Central memory CD4-positive, alpha-beta T cell (primary cell): ENCODE measurements at regions not wholly inside any gene's neighbourhood (a gene's known extent, or its start where the extent isn't known, plus 50 kb on each side); places are given as distances from the start of the nearest gene placed in this dataset.
"Not testable (repeated sequence)": the region's sequence is repeated elsewhere in the genome, so short reads cannot be mapped to it uniquely, and the experiment has no call there.

Experiments used
- DNase-seq: peaks from one replicate; pipeline ENCODE4 v3.0.0; 2022

GRCh38 chr19:28614634-28615545, 598.1 kb downstream of the UQCRFS1 start:
- no peak for DNase-seq

- DNase-seq = no peak
Observed at GRCh38 chr19:28612275-28612769, 600.6 kb downstream of the UQCRFS1 start.

- not testable (repeated sequence) for DNase-seq
Observed at GRCh38 chr19:28611227-28611914, 601.6 kb downstream of the UQCRFS1 start.

GRCh38 chr19:28610731-28611130, 602.2 kb downstream of the UQCRFS1 start:
- no peak for DNase-seq

- no peak for DNase-seq
Observed at GRCh38 chr19:28609944-28610343, 603.0 kb downstream of the UQCRFS1 start.

GRCh38 chr19:28609091-28609755, 603.7 kb downstream of the UQCRFS1 start:
- DNase-seq = no peak

GRCh38 chr19:28608292-28608691, 604.7 kb downstream of the UQCRFS1 start:
- no peak for DNase-seq

GRCh38 chr19:28607066-28607583, 605.8 kb downstream of the UQCRFS1 start:
- DNase-seq = no peak

GRCh38 chr19:28606269-28607032, 606.5 kb downstream of the UQCRFS1 start:
- DNase-seq = no peak

- no peak for DNase-seq
Observed at GRCh38 chr19:28605501-28606268, 607.3 kb downstream of the UQCRFS1 start.

GRCh38 chr19:28603453-28603852, 609.5 kb downstream of the UQCRFS1 start:
- no peak for DNase-seq

GRCh38 chr19:28602675-28603298, 610.2 kb downstream of the UQCRFS1 start:
- no peak for DNase-seq

- no peak for DNase-seq
Observed at GRCh38 chr19:28601723-28602440, 611.1 kb downstream of the UQCRFS1 start.

GRCh38 chr19:28598861-28599260, 614.1 kb downstream of the UQCRFS1 start:
- DNase-seq = no peak

GRCh38 chr19:28596561-28597071, 616.3 kb downstream of the UQCRFS1 start:
- no peak for DNase-seq

- DNase-seq = no peak
Observed at GRCh38 chr19:28595722-28596480, 617.0 kb downstream of the UQCRFS1 start.

GRCh38 chr19:28594737-28595136, 618.2 kb downstream of the UQCRFS1 start:
- no peak for DNase-seq

- not testable (repeated sequence) for DNase-seq
Observed at GRCh38 chr19:28589991-28590411, 623.0 kb downstream of the UQCRFS1 start.

GRCh38 chr19:28586474-28586873, 626.5 kb downstream of the UQCRFS1 start:
- DNase-seq = no peak
